Uterus (tissue), 2 donors: ENCODE measurements at regions not wholly inside any gene's neighbourhood (a gene's known extent, or its start where the extent isn't known, plus 50 kb on each side); places are given as distances from the start of the nearest gene placed in this dataset.

Source experiments
- POLR2A ChIP-seq, 2 donors: fragments of 450-650 bp; IDR thresholded peaks; one replicate each; pipeline ENCODE4 v1.6.1; 2016; ENCODE audit warnings: antibody characterized with exemption in 2 of 2, mild to moderate bottlenecking in 1 of 2, moderate library complexity in 1 of 2
- TF ChIP-seq, protein P1 (sequence below), 4 experiments: fragments of 200-600 bp in 2 of 4; fragments of 450-650 bp in 2 of 4; sonication (generic) in 2 of 4; IDR thresholded peaks; one replicate each; pipeline ENCODE4 v1.5.1; 2016 to 2019; ENCODE audit warnings: antibody characterized with exemption in 4 of 4, mild to moderate bottlenecking in 2 of 4, moderate library complexity in 1 of 4

DNA sequence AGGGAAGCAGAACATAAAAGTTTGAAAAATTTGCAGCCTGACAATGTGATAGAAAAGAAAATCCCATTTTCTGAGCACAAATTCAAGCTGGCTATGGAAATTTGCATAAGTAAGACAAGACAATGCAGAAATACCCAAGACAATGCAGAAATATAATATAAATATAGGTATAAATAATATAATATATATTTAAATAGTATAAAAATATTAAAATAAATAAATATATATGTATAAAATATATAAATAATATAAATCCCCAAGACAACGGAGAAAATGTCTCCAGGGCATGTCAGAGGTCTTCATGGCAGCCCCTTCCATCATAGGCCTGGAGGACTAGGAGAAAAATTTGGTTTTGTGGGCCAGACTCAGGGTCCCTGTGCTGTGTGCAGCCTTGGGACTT lies 125.0 kb upstream of the AADAT start:
- TF ChIP-seq, protein P1, sequence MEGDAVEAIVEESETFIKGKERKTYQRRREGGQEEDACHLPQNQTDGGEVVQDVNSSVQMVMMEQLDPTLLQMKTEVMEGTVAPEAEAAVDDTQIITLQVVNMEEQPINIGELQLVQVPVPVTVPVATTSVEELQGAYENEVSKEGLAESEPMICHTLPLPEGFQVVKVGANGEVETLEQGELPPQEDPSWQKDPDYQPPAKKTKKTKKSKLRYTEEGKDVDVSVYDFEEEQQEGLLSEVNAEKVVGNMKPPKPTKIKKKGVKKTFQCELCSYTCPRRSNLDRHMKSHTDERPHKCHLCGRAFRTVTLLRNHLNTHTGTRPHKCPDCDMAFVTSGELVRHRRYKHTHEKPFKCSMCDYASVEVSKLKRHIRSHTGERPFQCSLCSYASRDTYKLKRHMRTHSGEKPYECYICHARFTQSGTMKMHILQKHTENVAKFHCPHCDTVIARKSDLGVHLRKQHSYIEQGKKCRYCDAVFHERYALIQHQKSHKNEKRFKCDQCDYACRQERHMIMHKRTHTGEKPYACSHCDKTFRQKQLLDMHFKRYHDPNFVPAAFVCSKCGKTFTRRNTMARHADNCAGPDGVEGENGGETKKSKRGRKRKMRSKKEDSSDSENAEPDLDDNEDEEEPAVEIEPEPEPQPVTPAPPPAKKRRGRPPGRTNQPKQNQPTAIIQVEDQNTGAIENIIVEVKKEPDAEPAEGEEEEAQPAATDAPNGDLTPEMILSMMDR (IDR thresholded peaks at IDR 0.05) = no peak
- TF ChIP-seq POLR2A (IDR thresholded peaks at IDR 0.05) = no peak
